H9 (cell line): ENCODE measurements at regions not wholly inside any gene's neighbourhood (a gene's known extent, or its start where the extent isn't known, plus 50 kb on each side); places are given as distances from the start of the nearest gene placed in this dataset.

Source experiments
- DNase-seq: peaks from one replicate; pipeline ENCODE4 v3.0.0-alpha.2; 2017
- H2AFZ ChIP-seq: one replicate; pipeline ENCODE4 v1.6.1; 2013; ENCODE audit warnings: mild to moderate bottlenecking, low read length, control low read depth, moderate library complexity
- H2AK5ac ChIP-seq: 2 replicates; pipeline ENCODE4 v1.6.1; 2013; ENCODE audit warnings: low read length, control low read depth, mixed read lengths; ENCODE audit not compliant: insufficient read length
- H2BK120ac ChIP-seq: one replicate; pipeline ENCODE4 v1.6.1; 2013; ENCODE audit warnings: low read depth, mild to moderate bottlenecking, low read length, control low read depth, inconsistent platforms; ENCODE audit not compliant: poor library complexity, severe bottlenecking
- H2BK12ac ChIP-seq: 2 replicates; pipeline ENCODE4 v1.6.1; 2013; ENCODE audit warnings: low read length, control low read depth, mixed read lengths, low read depth; ENCODE audit not compliant: insufficient read length
- H2BK15ac ChIP-seq: 2 replicates; pipeline ENCODE4 v1.6.1; 2013; ENCODE audit warnings: low read depth, low read length, control low read depth
- H2BK20ac ChIP-seq: one replicate; pipeline ENCODE4 v1.6.1; 2013; ENCODE audit warnings: low read depth, mild to moderate bottlenecking, low read length, control low read depth, inconsistent platforms; ENCODE audit not compliant: poor library complexity, severe bottlenecking
- H2BK5ac ChIP-seq: 2 replicates; pipeline ENCODE4 v1.6.1; 2013; ENCODE audit warnings: low read length, control low read depth, mixed read lengths; ENCODE audit not compliant: insufficient read length
- H3K14ac ChIP-seq: 2 replicates; pipeline ENCODE4 v1.6.1; 2013; ENCODE audit warnings: low read length, control low read depth; ENCODE audit not compliant: insufficient read depth
- H3K18ac ChIP-seq: 2 replicates; pipeline ENCODE4 v1.6.1; 2013; ENCODE audit warnings: low read depth, mild to moderate bottlenecking, mixed read lengths, low read length, control low read depth; ENCODE audit not compliant: insufficient read length
- H3K23ac ChIP-seq: 2 replicates; pipeline ENCODE4 v1.6.1; 2013; ENCODE audit warnings: low read length, control low read depth, mixed read lengths, low read depth; ENCODE audit not compliant: insufficient read length
- H3K23me2 ChIP-seq: 2 replicates; pipeline ENCODE4 v1.6.1; 2013; ENCODE audit warnings: low read depth, mild to moderate bottlenecking, mixed read lengths, low read length, control low read depth; ENCODE audit not compliant: insufficient read length, poor library complexity, severe bottlenecking
- H3K27ac ChIP-seq: 2 replicates; pipeline ENCODE4 v1.5.1; 2013; ENCODE audit warnings: low read length, control low read depth, mixed read lengths, low read depth; ENCODE audit not compliant: insufficient read length
- H3K27me3 ChIP-seq: 2 replicates; pipeline ENCODE4 v1.6.1; 2013; ENCODE audit warnings: low read length, control low read depth, inconsistent platforms; ENCODE audit not compliant: insufficient read depth
- H3K4ac ChIP-seq: 2 replicates; pipeline ENCODE4 v1.6.1; 2013; ENCODE audit warnings: low read depth, mild to moderate bottlenecking, control low read depth, inconsistent platforms, low read length, moderate library complexity
- H3K4me1 ChIP-seq: 2 replicates; pipeline ENCODE4 v1.6.1; 2013; ENCODE audit warnings: low read length, control low read depth, inconsistent platforms; ENCODE audit not compliant: insufficient read depth
- H3K4me2 ChIP-seq: 2 replicates; pipeline ENCODE4 v1.6.1; 2013; ENCODE audit warnings: low read length, control low read depth, mixed read lengths; ENCODE audit not compliant: insufficient read length, insufficient read depth
- H3K56ac ChIP-seq: 2 replicates; pipeline ENCODE4 v1.6.1; 2013; ENCODE audit warnings: low read depth, mild to moderate bottlenecking, mixed read lengths, low read length, control low read depth; ENCODE audit not compliant: insufficient read length
- H3K79me1 ChIP-seq: 2 replicates; pipeline ENCODE4 v1.6.1; 2013; ENCODE audit warnings: low read depth, mild to moderate bottlenecking, moderate library complexity, low read length, control low read depth, inconsistent platforms; ENCODE audit not compliant: insufficient read depth, poor library complexity, severe bottlenecking
- H3K79me2 ChIP-seq: 2 replicates; pipeline ENCODE4 v1.6.1; 2013; ENCODE audit warnings: low read length, control low read depth, inconsistent platforms; ENCODE audit not compliant: insufficient read depth
- H3K9ac ChIP-seq: 2 replicates; pipeline ENCODE4 v1.6.1; 2013; ENCODE audit warnings: low read length, control low read depth, mixed read lengths; ENCODE audit not compliant: insufficient read length; ENCODE audit errors: extremely low read depth
- H3K9me3 ChIP-seq: one replicate; pipeline ENCODE4 v1.6.1; 2013; ENCODE audit warnings: low read depth, low read length, inconsistent platforms; ENCODE audit not compliant: control insufficient read depth
- H3T11ph ChIP-seq: one replicate; pipeline ENCODE4 v1.6.1; 2013; ENCODE audit warnings: mild to moderate bottlenecking, low read length, control low read depth, inconsistent platforms
- H4K20me1 ChIP-seq: one replicate; pipeline ENCODE4 v1.6.1; 2013; ENCODE audit not compliant: control insufficient read depth, insufficient read length, insufficient read depth
- H4K5ac ChIP-seq: 2 replicates; pipeline ENCODE4 v1.6.1; 2013; ENCODE audit warnings: low read depth, mild to moderate bottlenecking, mixed read lengths, low read length, control low read depth; ENCODE audit not compliant: insufficient read length
- H4K8ac ChIP-seq: replicated peaks from 2 replicates; pipeline ENCODE4 v1.6.1; 2013; ENCODE audit warnings: low read length, control low read depth, mixed read lengths, low read depth; ENCODE audit not compliant: insufficient read length
- H4K91ac ChIP-seq: 2 replicates; pipeline ENCODE4 v1.6.1; 2013; ENCODE audit warnings: low read depth, mild to moderate bottlenecking, moderate library complexity, mixed read lengths, low read length, control low read depth; ENCODE audit not compliant: insufficient read length
- H3K27ac Mint-ChIP-seq, 3 experiments: 2 replicates in 2 of 3; 3 replicates in 1 of 3; pipeline ENCODE4 v1.8.0; 2020 to 2021; ENCODE audit warnings: mixed read lengths in 3 of 3, mild to moderate bottlenecking in 1 of 3, moderate library complexity in 1 of 3
- H3K27me3 Mint-ChIP-seq: 2 replicates; pipeline ENCODE4 v1.8.0; 2021; ENCODE audit warnings: low read depth, mild to moderate bottlenecking, moderate library complexity, mixed read lengths
- H3K36me3 Mint-ChIP-seq, 3 experiments: 2 replicates in 2 of 3; 3 replicates in 1 of 3; pipeline ENCODE4 v1.8.0; 2020 to 2021; ENCODE audit warnings: low read depth in 3 of 3, mixed read lengths in 3 of 3; ENCODE audit not compliant: insufficient read depth in 1 of 3
- H3K4me1 Mint-ChIP-seq, 2 experiments: 2 replicates each; pipeline ENCODE4 v1.8.0; 2020; ENCODE audit warnings: mixed read lengths in 2 of 2
- H3K4me3 Mint-ChIP-seq, 2 experiments: 2 replicates in 1 of 2; 3 replicates in 1 of 2; pipeline ENCODE4 v1.8.0; 2020 to 2021; ENCODE audit warnings: mild to moderate bottlenecking in 2 of 2, mixed read lengths in 2 of 2, moderate library complexity in 1 of 2
- H3K9me3 Mint-ChIP-seq, 2 experiments: 2 replicates in 1 of 2; 3 replicates in 1 of 2; pipeline ENCODE4 v1.8.0; 2020; ENCODE audit warnings: mild to moderate bottlenecking in 2 of 2, mixed read lengths in 2 of 2, moderate library complexity in 1 of 2
- whole genome bisulfite sequencing: extraction: QIAGEN DNeasy Blood & Tissue Kit; methylation state at CpG from one replicate; pipeline ENCODE4 v1.1.7; 2013; ENCODE audit warnings: missing lambda C conversion rate, low lambda C conversion rate, mixed read lengths; ENCODE audit not compliant: insufficient read length; ENCODE audit errors: extremely low coverage; 5-methylcytosine and 5-hydroxymethylcytosine counted together
- TF ChIP-seq, protein P1 (sequence below): fragments of 200-600 bp; sonication (generic); conservative IDR thresholded peaks from 3 replicates; pipeline ENCODE4 v1.8.0; 2021; ENCODE audit warnings: antibody characterized with exemption, mild to moderate bottlenecking

DNA sequence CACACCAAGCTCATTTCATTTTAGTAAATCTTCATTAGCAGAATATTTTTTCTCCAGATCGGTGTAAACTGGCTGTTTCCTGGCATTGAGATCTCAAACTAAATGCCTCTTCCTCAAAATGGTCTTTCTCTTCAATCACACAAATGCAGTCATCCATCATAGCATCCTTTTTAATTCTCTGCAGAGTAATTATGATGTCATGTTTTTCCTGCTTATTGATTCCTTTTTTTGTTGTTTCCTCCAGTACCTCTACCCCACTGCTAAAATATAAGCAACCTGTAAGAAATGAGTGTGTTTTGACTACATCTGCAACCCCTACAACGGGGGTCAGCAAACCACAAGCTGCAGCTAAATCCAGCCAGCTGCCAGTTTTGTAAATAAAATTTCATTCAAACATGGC, 65.6 kb upstream of the TOM1L1 start:
- Histone ChIP-seq H2BK15ac (no peak overlapping the region), H3K4me2 (no peak overlapping the region), H3K27ac (no peak overlapping the region), H3K79me2 (no peaks in the 10 kb centered on the region), H3K14ac (no peak overlapping the region), H3K79me1 (no peaks in the 10 kb centered on the region), H3K56ac (no peak overlapping the region), H2BK120ac (no peak overlapping the region), H3K23me2 (no peaks in the 10 kb centered on the region), H3K18ac (no peak overlapping the region), H4K20me1 (no peaks in the 10 kb centered on the region), H4K91ac (no peak overlapping the region), H2AK5ac (no peak overlapping the region), H3K23ac (no peak overlapping the region), H3T11ph (no peak overlapping the region), H2BK20ac (no peak overlapping the region), H4K8ac (no peak overlapping the region), H2AFZ (no peak overlapping the region), H4K5ac (no peak overlapping the region), H3K4ac (no peak overlapping the region), H3K9ac (no peak overlapping the region), H2BK5ac (no peak overlapping the region), H2BK12ac (no peak overlapping the region), H3K4me1 (no peaks in the 10 kb centered on the region), H3K9me3 (no peaks in the 10 kb centered on the region), H3K27me3 (no peaks in the 10 kb centered on the region)
- Mint-ChIP-seq H3K27ac (no peak overlapping the region), H3K4me1 (peaks cover 0 to 2% of the 10 kb centered on the region in 2 experiments; a peak in 1 of 4 replicates), H3K4me3 (no peak overlapping the region), H3K36me3 (no peaks in the 10 kb centered on the region), H3K27me3 (no peaks in the 10 kb centered on the region), H3K9me3 (peaks cover 3 to 4% of the 10 kb centered on the region in 2 experiments; a peak in 1 of 5 replicates)
- DNase-seq: no peak
- TF ChIP-seq, protein P1, sequence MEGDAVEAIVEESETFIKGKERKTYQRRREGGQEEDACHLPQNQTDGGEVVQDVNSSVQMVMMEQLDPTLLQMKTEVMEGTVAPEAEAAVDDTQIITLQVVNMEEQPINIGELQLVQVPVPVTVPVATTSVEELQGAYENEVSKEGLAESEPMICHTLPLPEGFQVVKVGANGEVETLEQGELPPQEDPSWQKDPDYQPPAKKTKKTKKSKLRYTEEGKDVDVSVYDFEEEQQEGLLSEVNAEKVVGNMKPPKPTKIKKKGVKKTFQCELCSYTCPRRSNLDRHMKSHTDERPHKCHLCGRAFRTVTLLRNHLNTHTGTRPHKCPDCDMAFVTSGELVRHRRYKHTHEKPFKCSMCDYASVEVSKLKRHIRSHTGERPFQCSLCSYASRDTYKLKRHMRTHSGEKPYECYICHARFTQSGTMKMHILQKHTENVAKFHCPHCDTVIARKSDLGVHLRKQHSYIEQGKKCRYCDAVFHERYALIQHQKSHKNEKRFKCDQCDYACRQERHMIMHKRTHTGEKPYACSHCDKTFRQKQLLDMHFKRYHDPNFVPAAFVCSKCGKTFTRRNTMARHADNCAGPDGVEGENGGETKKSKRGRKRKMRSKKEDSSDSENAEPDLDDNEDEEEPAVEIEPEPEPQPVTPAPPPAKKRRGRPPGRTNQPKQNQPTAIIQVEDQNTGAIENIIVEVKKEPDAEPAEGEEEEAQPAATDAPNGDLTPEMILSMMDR: no peak
- no CpG with 5 or more reads among the region's 2 CpGs for WGBS
